H9 (cell line): ENCODE measurements at regions not wholly inside any gene's neighbourhood (a gene's known extent, or its start where the extent isn't known, plus 50 kb on each side); places are given as distances from the start of the nearest gene placed in this dataset.

Experiments used
- DNase-seq: peaks from one replicate; pipeline ENCODE4 v3.0.0-alpha.2; 2017
- H2AFZ ChIP-seq: one replicate; pipeline ENCODE4 v1.6.1; 2013; ENCODE audit warnings: mild to moderate bottlenecking, low read length, control low read depth, moderate library complexity
- H2AK5ac ChIP-seq: 2 replicates; pipeline ENCODE4 v1.6.1; 2013; ENCODE audit warnings: low read length, control low read depth, mixed read lengths; ENCODE audit not compliant: insufficient read length
- H2BK120ac ChIP-seq: one replicate; pipeline ENCODE4 v1.6.1; 2013; ENCODE audit warnings: low read depth, mild to moderate bottlenecking, low read length, control low read depth, inconsistent platforms; ENCODE audit not compliant: poor library complexity, severe bottlenecking
- H2BK12ac ChIP-seq: 2 replicates; pipeline ENCODE4 v1.6.1; 2013; ENCODE audit warnings: low read length, control low read depth, mixed read lengths, low read depth; ENCODE audit not compliant: insufficient read length
- H2BK15ac ChIP-seq: 2 replicates; pipeline ENCODE4 v1.6.1; 2013; ENCODE audit warnings: low read depth, low read length, control low read depth
- H2BK20ac ChIP-seq: one replicate; pipeline ENCODE4 v1.6.1; 2013; ENCODE audit warnings: low read depth, mild to moderate bottlenecking, low read length, control low read depth, inconsistent platforms; ENCODE audit not compliant: poor library complexity, severe bottlenecking
- H2BK5ac ChIP-seq: 2 replicates; pipeline ENCODE4 v1.6.1; 2013; ENCODE audit warnings: low read length, control low read depth, mixed read lengths; ENCODE audit not compliant: insufficient read length
- H3K14ac ChIP-seq: 2 replicates; pipeline ENCODE4 v1.6.1; 2013; ENCODE audit warnings: low read length, control low read depth; ENCODE audit not compliant: insufficient read depth
- H3K18ac ChIP-seq: 2 replicates; pipeline ENCODE4 v1.6.1; 2013; ENCODE audit warnings: low read depth, mild to moderate bottlenecking, mixed read lengths, low read length, control low read depth; ENCODE audit not compliant: insufficient read length
- H3K23ac ChIP-seq: 2 replicates; pipeline ENCODE4 v1.6.1; 2013; ENCODE audit warnings: low read length, control low read depth, mixed read lengths, low read depth; ENCODE audit not compliant: insufficient read length
- H3K23me2 ChIP-seq: 2 replicates; pipeline ENCODE4 v1.6.1; 2013; ENCODE audit warnings: low read depth, mild to moderate bottlenecking, mixed read lengths, low read length, control low read depth; ENCODE audit not compliant: insufficient read length, poor library complexity, severe bottlenecking
- H3K27ac ChIP-seq: 2 replicates; pipeline ENCODE4 v1.5.1; 2013; ENCODE audit warnings: low read length, control low read depth, mixed read lengths, low read depth; ENCODE audit not compliant: insufficient read length
- H3K27me3 ChIP-seq: 2 replicates; pipeline ENCODE4 v1.6.1; 2013; ENCODE audit warnings: low read length, control low read depth, inconsistent platforms; ENCODE audit not compliant: insufficient read depth
- H3K4ac ChIP-seq: 2 replicates; pipeline ENCODE4 v1.6.1; 2013; ENCODE audit warnings: low read depth, mild to moderate bottlenecking, control low read depth, inconsistent platforms, low read length, moderate library complexity
- H3K4me1 ChIP-seq: 2 replicates; pipeline ENCODE4 v1.6.1; 2013; ENCODE audit warnings: low read length, control low read depth, inconsistent platforms; ENCODE audit not compliant: insufficient read depth
- H3K4me2 ChIP-seq: 2 replicates; pipeline ENCODE4 v1.6.1; 2013; ENCODE audit warnings: low read length, control low read depth, mixed read lengths; ENCODE audit not compliant: insufficient read length, insufficient read depth
- H3K56ac ChIP-seq: 2 replicates; pipeline ENCODE4 v1.6.1; 2013; ENCODE audit warnings: low read depth, mild to moderate bottlenecking, mixed read lengths, low read length, control low read depth; ENCODE audit not compliant: insufficient read length
- H3K79me1 ChIP-seq: 2 replicates; pipeline ENCODE4 v1.6.1; 2013; ENCODE audit warnings: low read depth, mild to moderate bottlenecking, moderate library complexity, low read length, control low read depth, inconsistent platforms; ENCODE audit not compliant: insufficient read depth, poor library complexity, severe bottlenecking
- H3K79me2 ChIP-seq: 2 replicates; pipeline ENCODE4 v1.6.1; 2013; ENCODE audit warnings: low read length, control low read depth, inconsistent platforms; ENCODE audit not compliant: insufficient read depth
- H3K9ac ChIP-seq: 2 replicates; pipeline ENCODE4 v1.6.1; 2013; ENCODE audit warnings: low read length, control low read depth, mixed read lengths; ENCODE audit not compliant: insufficient read length; ENCODE audit errors: extremely low read depth
- H3K9me3 ChIP-seq: one replicate; pipeline ENCODE4 v1.6.1; 2013; ENCODE audit warnings: low read depth, low read length, inconsistent platforms; ENCODE audit not compliant: control insufficient read depth
- H3T11ph ChIP-seq: one replicate; pipeline ENCODE4 v1.6.1; 2013; ENCODE audit warnings: mild to moderate bottlenecking, low read length, control low read depth, inconsistent platforms
- H4K20me1 ChIP-seq: one replicate; pipeline ENCODE4 v1.6.1; 2013; ENCODE audit not compliant: control insufficient read depth, insufficient read length, insufficient read depth
- H4K5ac ChIP-seq: 2 replicates; pipeline ENCODE4 v1.6.1; 2013; ENCODE audit warnings: low read depth, mild to moderate bottlenecking, mixed read lengths, low read length, control low read depth; ENCODE audit not compliant: insufficient read length
- H4K8ac ChIP-seq: replicated peaks from 2 replicates; pipeline ENCODE4 v1.6.1; 2013; ENCODE audit warnings: low read length, control low read depth, mixed read lengths, low read depth; ENCODE audit not compliant: insufficient read length
- H4K91ac ChIP-seq: 2 replicates; pipeline ENCODE4 v1.6.1; 2013; ENCODE audit warnings: low read depth, mild to moderate bottlenecking, moderate library complexity, mixed read lengths, low read length, control low read depth; ENCODE audit not compliant: insufficient read length
- H3K27ac Mint-ChIP-seq, 3 experiments: 2 replicates in 2 of 3; 3 replicates in 1 of 3; pipeline ENCODE4 v1.8.0; 2020 to 2021; ENCODE audit warnings: mixed read lengths in 3 of 3, mild to moderate bottlenecking in 1 of 3, moderate library complexity in 1 of 3
- H3K27me3 Mint-ChIP-seq: 2 replicates; pipeline ENCODE4 v1.8.0; 2021; ENCODE audit warnings: low read depth, mild to moderate bottlenecking, moderate library complexity, mixed read lengths
- H3K36me3 Mint-ChIP-seq, 3 experiments: 2 replicates in 2 of 3; 3 replicates in 1 of 3; pipeline ENCODE4 v1.8.0; 2020 to 2021; ENCODE audit warnings: low read depth in 3 of 3, mixed read lengths in 3 of 3; ENCODE audit not compliant: insufficient read depth in 1 of 3
- H3K4me1 Mint-ChIP-seq, 2 experiments: 2 replicates each; pipeline ENCODE4 v1.8.0; 2020; ENCODE audit warnings: mixed read lengths in 2 of 2
- H3K4me3 Mint-ChIP-seq, 2 experiments: 2 replicates in 1 of 2; 3 replicates in 1 of 2; pipeline ENCODE4 v1.8.0; 2020 to 2021; ENCODE audit warnings: mild to moderate bottlenecking in 2 of 2, mixed read lengths in 2 of 2, moderate library complexity in 1 of 2
- H3K9me3 Mint-ChIP-seq, 2 experiments: 2 replicates in 1 of 2; 3 replicates in 1 of 2; pipeline ENCODE4 v1.8.0; 2020; ENCODE audit warnings: mild to moderate bottlenecking in 2 of 2, mixed read lengths in 2 of 2, moderate library complexity in 1 of 2
- CTCF ChIP-seq: fragments of 200-600 bp; sonication (generic); conservative IDR thresholded peaks from 3 replicates; pipeline ENCODE4 v1.8.0; 2021; ENCODE audit warnings: antibody characterized with exemption, mild to moderate bottlenecking
- WGBS: extraction: QIAGEN DNeasy Blood & Tissue Kit; methylation state at CpG from one replicate; pipeline ENCODE4 v1.1.7; 2013; ENCODE audit warnings: missing lambda C conversion rate, low lambda C conversion rate, mixed read lengths; ENCODE audit not compliant: insufficient read length; ENCODE audit errors: extremely low coverage; 5-methylcytosine and 5-hydroxymethylcytosine counted together

DNA sequence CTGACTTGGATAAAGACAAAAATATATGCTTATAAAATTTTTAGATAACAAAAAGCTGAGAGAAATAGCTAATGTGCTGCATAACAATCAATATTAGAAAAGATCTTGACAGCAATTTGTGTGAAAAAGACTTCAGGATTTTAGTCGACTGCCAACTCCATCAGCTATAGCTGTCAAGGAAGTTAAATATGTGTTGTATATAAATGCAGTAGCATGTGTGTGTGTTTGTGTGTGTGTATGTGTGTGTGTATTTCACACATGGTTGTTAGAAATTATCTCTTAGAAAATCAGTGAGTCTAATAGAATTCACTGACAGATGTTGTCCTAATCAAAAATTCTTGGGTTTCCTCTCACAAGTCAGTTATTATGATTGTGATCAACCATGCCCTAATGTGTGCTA, 171.2 kb downstream of the CASP12 start:
- Histone ChIP-seq H2BK120ac (no peak overlapping the region), H3K4me1 (no peaks in the 10 kb centered on the region), H2BK12ac (no peak overlapping the region), H4K91ac (no peak overlapping the region), H3K4me2 (no peak overlapping the region), H3K79me1 (no peaks in the 10 kb centered on the region), H3T11ph (no peak overlapping the region), H3K79me2 (no peaks in the 10 kb centered on the region), H3K27me3 (no peaks in the 10 kb centered on the region), H3K14ac (no peak overlapping the region), H2BK15ac (no peak overlapping the region), H3K9ac (no peak overlapping the region), H3K23me2 (no peaks in the 10 kb centered on the region), H3K23ac (no peak overlapping the region), H3K9me3 (no peaks in the 10 kb centered on the region), H4K8ac (no peak overlapping the region), H2BK5ac (no peak overlapping the region), H4K5ac (no peak overlapping the region), H3K56ac (no peak overlapping the region), H3K4ac (no peak overlapping the region), H3K18ac (no peak overlapping the region), H3K27ac (no peak overlapping the region), H2AK5ac (no peak overlapping the region), H2BK20ac (no peak overlapping the region), H2AFZ (no peak overlapping the region), H4K20me1 (no peaks in the 10 kb centered on the region)
- peaks cover 4 to 5% of the 10 kb centered on the region in 2 experiments; a peak in 3 of 4 replicates for H3K4me1 Mint-ChIP-seq
- no peak overlapping the region for H3K4me3 Mint-ChIP-seq
- WGBS = no CpG with 5 or more reads among the region's 1 CpG
- H3K36me3 Mint-ChIP-seq = peaks cover 8 to 13% (median 12%) of the 10 kb centered on the region in 3 experiments
- H3K27ac Mint-ChIP-seq = no peak overlapping the region
- TF ChIP-seq CTCF = no peak
- DNase-seq = no peak
- H3K27me3 Mint-ChIP-seq = no peaks in the 10 kb centered on the region
- peaks cover 5 to 17% of the 10 kb centered on the region in 2 experiments for H3K9me3 Mint-ChIP-seq
